Body of pancreas (tissue), 4 donors: ENCODE measurements at regions not wholly inside any gene's neighbourhood (a gene's known extent, or its start where the extent isn't known, plus 50 kb on each side); places are given as distances from the start of the nearest gene placed in this dataset.

ENCODE experiments used
- ATAC-seq: fragments of 150-250 bp; one replicate; pipeline ENCODE4 v1.9.1; 2016
- DNase-seq, 4 donors: peaks; one replicate each; pipeline ENCODE4 v3.0.0-alpha.2; 2019
- H3K27ac ChIP-seq, 4 donors: fragments of 200-600 bp; sonication (generic); 1 replicate in 3 of 4; 2 replicates in 1 of 4; pipeline versions ENCODE4 v1.5.1 to v1.6.1; 2016 to 2019; ENCODE audit warnings: mild to moderate bottlenecking in 1 of 4, mixed read lengths in 1 of 4, moderate library complexity in 1 of 4
- H3K27me3 ChIP-seq, 2 donors: fragments of 200-600 bp; sonication (generic); one replicate each; pipeline ENCODE4 v1.6.0; 2016; ENCODE audit warnings: mild to moderate bottlenecking in 1 of 2
- H3K36me3 ChIP-seq, 2 donors: fragments of 200-600 bp; sonication (generic); replicated peaks in 1 of 2; 2 replicates each; pipeline ENCODE4 v1.5.1; 2016; ENCODE audit warnings: low read depth in 2 of 2; ENCODE audit not compliant: insufficient read depth in 1 of 2
- H3K4me1 ChIP-seq: fragments of 200-600 bp; sonication (generic); one replicate; pipeline ENCODE4 v1.6.0; 2016
- H3K4me3 ChIP-seq, 2 donors: fragments of 200-600 bp; sonication (generic); 1 replicate in 1 of 2; 2 replicates in 1 of 2; pipeline ENCODE4 v1.5.1; 2016 to 2019
- H3K9me3 ChIP-seq, 3 donors: fragments of 200-600 bp; sonication (generic); 1 replicate in 2 of 3; 2 replicates in 1 of 3; pipeline ENCODE4 v1.5.1; 2016
- CTCF ChIP-seq, 7 experiments: fragments of 450-650 bp in 4 of 7; fragments of 200-600 bp in 3 of 7; sonication (generic) in 3 of 7; IDR thresholded peaks; one replicate each; pipeline ENCODE4 v1.5.1; 2016 to 2019; ENCODE audit warnings: antibody characterized with exemption in 7 of 7
- POLR2A ChIP-seq, 3 donors: fragments of 450-650 bp; IDR thresholded peaks; one replicate each; pipeline ENCODE4 v1.6.1; 2016; ENCODE audit warnings: antibody characterized with exemption in 3 of 3, mild to moderate bottlenecking in 2 of 3
- WGBS, 2 donors: methylation state at CpG; one replicate each; pipeline ENCODE4 v1.1.5; 2017; 5-methylcytosine and 5-hydroxymethylcytosine counted together
- intact Hi-C: fragments of 100-400 bp; cut with DNase I; formaldehyde crosslinking; loops from one replicate; pipeline ENCODE4 v1.15.1; 2023

GRCh38 chr5:117266280-117266679 lies 691.7 kb upstream of the SEMA6A start:
- Histone ChIP-seq H3K9me3 (no peaks in the 10 kb centered on the region), H3K27ac (no peak overlapping the region), H3K4me3 (no peak overlapping the region), H3K27me3 (no peaks in the 10 kb centered on the region), H3K4me1 (no peaks in the 10 kb centered on the region), H3K36me3 (no peaks in the 10 kb centered on the region)
- DNase-seq (no peak), ATAC-seq (no peak)
- TF ChIP-seq CTCF (IDR thresholded peaks at IDR 0.05) (no peak), POLR2A (IDR thresholded peaks at IDR 0.05) (no peak)
- intact Hi-C loops: no loop called here

- H3K27me3 ChIP-seq: no peaks in the 10 kb centered on the region
- no peak for ATAC-seq
- TF ChIP-seq POLR2A (IDR thresholded peaks at IDR 0.05): no peak
- TF ChIP-seq CTCF (IDR thresholded peaks at IDR 0.05): no peak
These were observed 688.6 kb upstream of the SEMA6A start for GRCh38 chr5:117263231-117263630.

GRCh38 chr5:117262572-117263131 lies 688.0 kb upstream of the SEMA6A start:
- H3K27ac ChIP-seq: no peak overlapping the region
- no peaks in the 10 kb centered on the region for H3K27me3 ChIP-seq
- no peak for TF ChIP-seq POLR2A (IDR thresholded peaks at IDR 0.05)
- TF ChIP-seq CTCF (IDR thresholded peaks at IDR 0.05): no peak
- H3K36me3 ChIP-seq: no peaks in the 10 kb centered on the region
- H3K4me3 ChIP-seq: no peak overlapping the region
- DNase-seq: no peak
- WGBS, 2 donors: 30 to 32% methylated on average over 4 of the region's 4 CpGs
- H3K9me3 ChIP-seq: no peaks in the 10 kb centered on the region
- H3K4me1 ChIP-seq: no peaks in the 10 kb centered on the region
- intact Hi-C loops: no loop called here
- no peak for ATAC-seq

More at GRCh38 chr5:117263231-117263630, 688.6 kb upstream of the SEMA6A start:
- H3K9me3 ChIP-seq: no peaks in the 10 kb centered on the region
- 40 to 61% methylated on average over 1 of the region's 1 CpG for WGBS, 2 donors
- H3K36me3 ChIP-seq: no peaks in the 10 kb centered on the region
- no peak overlapping the region for H3K4me3 ChIP-seq
- H3K27ac ChIP-seq: no peak overlapping the region
- no peak for DNase-seq
- intact Hi-C loops: no loop called here
- H3K4me1 ChIP-seq: no peaks in the 10 kb centered on the region

GRCh38 chr5:117261948-117262571 lies 687.4 kb upstream of the SEMA6A start:
- DNase-seq: no peak
- ATAC-seq: no peak
- Histone ChIP-seq H3K4me1 (no peaks in the 10 kb centered on the region), H3K9me3 (no peaks in the 10 kb centered on the region), H3K27ac (no peak overlapping the region), H3K36me3 (no peaks in the 10 kb centered on the region), H3K4me3 (no peak overlapping the region), H3K27me3 (no peaks in the 10 kb centered on the region)
- TF ChIP-seq CTCF (IDR thresholded peaks at IDR 0.05) (no peak), POLR2A (IDR thresholded peaks at IDR 0.05) (no peak)
- 67 to 69% methylated on average over 7 of the region's 7 CpGs for WGBS, 2 donors
- intact Hi-C loops: no loop called here
